ENCODE measurements at regions not wholly inside any gene's neighbourhood (a gene's known extent, or its start where the extent isn't known, plus 50 kb on each side); places are given as distances from the start of the nearest gene placed in this dataset.

GRCh38 chr16:6891496-6891895, 441.1 kb upstream of the RBFOX1 start:
- no peak for TF ChIP-seq TCF7L2 (IDR thresholded peaks at IDR 0.05; ENCODE audit: borderline replicate concordance, extremely low read depth, insufficient read depth, insufficient read length)
- no peak for TF ChIP-seq CTCF (IDR thresholded peaks at IDR 0.05 in 2 of 3, conservative IDR thresholded peaks at IDR 0.05 in 1 of 3; ENCODE audit: borderline replicate concordance in 1 of 3, insufficient read depth in 1 of 3, low read depth in 2 of 3, low read length in 2 of 3)
- no peak for TF ChIP-seq POLR2AphosphoS5 (IDR thresholded peaks at IDR 0.05; ENCODE audit: low read depth, low read length)
- no peak for TF ChIP-seq ATF3 (IDR thresholded peaks at IDR 0.05)
- no peak for TF ChIP-seq SIN3A (IDR thresholded peaks at IDR 0.05; ENCODE audit: low read depth)
- no peak for TF ChIP-seq EZH2phosphoT487 (IDR thresholded peaks at IDR 0.05; ENCODE audit: borderline replicate concordance)
- TF ChIP-seq EZH2 (IDR thresholded peaks at IDR 0.05) = no peak
- no peak for TF ChIP-seq MAX (IDR thresholded peaks at IDR 0.05)
- TF ChIP-seq CEBPB (IDR thresholded peaks at IDR 0.05; ENCODE audit: low read depth) = no peak
